Activated CD8-positive, alpha-beta T cell treated with anti-CD3 and anti-CD28 coated beads for 36 hours (primary cell): ENCODE measurements at regions not wholly inside any gene's neighbourhood (a gene's known extent, or its start where the extent isn't known, plus 50 kb on each side); places are given as distances from the start of the nearest gene placed in this dataset.

Experiments
- ATAC-seq: fragments of 200-7000 bp; cut with Tn5 transposase; one replicate; pipeline ENCODE4 v1.10.0; 2021; ENCODE audit warnings: mild to moderate bottlenecking, moderate library complexity
- CTCF ChIA-PET: fragments of 350-600 bp; sonication (Branson Sonifier 250); formaldehyde crosslinking; loops from one replicate; lab custom pipeline; 2021; ENCODE audit warnings: antibody characterized with exemption; lab: Charles Lee
- POLR2A ChIA-PET: fragments of 350-600 bp; sonication (Branson Sonifier 250); formaldehyde crosslinking; loops from one replicate; lab custom pipeline; 2021; ENCODE audit warnings: antibody characterized with exemption; lab: Charles Lee
- DNase-seq: peaks from one replicate; pipeline ENCODE4 v3.0.0-alpha.2; 2020
- H3K27ac Mint-ChIP-seq: one replicate; pipeline ENCODE4 v1.8.0; 2021; ENCODE audit warnings: mild to moderate bottlenecking, mixed read lengths
- H3K27me3 Mint-ChIP-seq: one replicate; pipeline ENCODE4 v1.8.0; 2021; ENCODE audit warnings: mixed read lengths
- H3K36me3 Mint-ChIP-seq: one replicate; pipeline ENCODE4 v1.8.0; 2021; ENCODE audit warnings: low read depth, mixed read lengths
- H3K4me1 Mint-ChIP-seq: one replicate; pipeline ENCODE4 v1.8.0; 2021; ENCODE audit warnings: low read depth, mixed read lengths
- H3K4me3 Mint-ChIP-seq: one replicate; pipeline ENCODE4 v1.8.0; 2021; ENCODE audit warnings: mild to moderate bottlenecking, moderate library complexity, mixed read lengths
- H3K9me3 Mint-ChIP-seq: one replicate; pipeline ENCODE4 v1.8.0; 2021; ENCODE audit warnings: mixed read lengths
- intact Hi-C: fragments of 100-400 bp; cut with micrococcal nuclease; formaldehyde crosslinking; loops from one replicate; pipeline ENCODE4 v1.10.0; 2022
- TF ChIP-seq, protein P1 (sequence below): fragments of 200-600 bp; IDR thresholded peaks from one replicate; pipeline ENCODE4 v1.8.0; 2022; ENCODE audit warnings: antibody characterized with exemption, mild to moderate bottlenecking

DNA sequence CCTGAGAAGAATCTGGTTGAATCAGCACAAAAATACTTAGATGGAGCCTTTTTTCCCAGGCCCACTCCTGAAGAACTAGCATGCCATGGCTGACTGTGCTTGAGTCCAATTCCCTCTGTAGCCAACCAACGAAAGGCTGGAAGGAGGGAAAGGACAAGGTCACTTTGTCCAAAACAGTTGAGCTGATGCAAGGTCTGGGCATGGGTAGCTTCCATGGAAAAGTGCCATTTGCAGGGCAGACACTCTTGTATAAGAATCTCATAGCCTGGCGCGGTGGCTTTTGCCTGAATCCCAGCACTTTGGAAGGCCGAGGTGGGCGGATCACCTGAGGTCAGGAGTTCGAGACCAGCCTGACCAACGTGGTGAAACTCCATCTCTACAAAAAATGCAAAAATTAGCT is 125.0 kb upstream of the LGSN start:
- ATAC-seq (no peak), DNase-seq (no peak)
- Mint-ChIP-seq H3K9me3 (no peaks in the 10 kb centered on the region), H3K36me3 (no peaks in the 10 kb centered on the region), H3K27ac (no peak overlapping the region), H3K4me1 (peaks cover 4% of the 10 kb centered on the region), H3K4me3 (no peak overlapping the region), H3K27me3 (no peaks in the 10 kb centered on the region)
- intact Hi-C loops = no loop called here
- POLR2A ChIA-PET = no interaction called here
- CTCF ChIA-PET = no interaction called here
- TF ChIP-seq, protein P1, sequence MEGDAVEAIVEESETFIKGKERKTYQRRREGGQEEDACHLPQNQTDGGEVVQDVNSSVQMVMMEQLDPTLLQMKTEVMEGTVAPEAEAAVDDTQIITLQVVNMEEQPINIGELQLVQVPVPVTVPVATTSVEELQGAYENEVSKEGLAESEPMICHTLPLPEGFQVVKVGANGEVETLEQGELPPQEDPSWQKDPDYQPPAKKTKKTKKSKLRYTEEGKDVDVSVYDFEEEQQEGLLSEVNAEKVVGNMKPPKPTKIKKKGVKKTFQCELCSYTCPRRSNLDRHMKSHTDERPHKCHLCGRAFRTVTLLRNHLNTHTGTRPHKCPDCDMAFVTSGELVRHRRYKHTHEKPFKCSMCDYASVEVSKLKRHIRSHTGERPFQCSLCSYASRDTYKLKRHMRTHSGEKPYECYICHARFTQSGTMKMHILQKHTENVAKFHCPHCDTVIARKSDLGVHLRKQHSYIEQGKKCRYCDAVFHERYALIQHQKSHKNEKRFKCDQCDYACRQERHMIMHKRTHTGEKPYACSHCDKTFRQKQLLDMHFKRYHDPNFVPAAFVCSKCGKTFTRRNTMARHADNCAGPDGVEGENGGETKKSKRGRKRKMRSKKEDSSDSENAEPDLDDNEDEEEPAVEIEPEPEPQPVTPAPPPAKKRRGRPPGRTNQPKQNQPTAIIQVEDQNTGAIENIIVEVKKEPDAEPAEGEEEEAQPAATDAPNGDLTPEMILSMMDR = no peak

DNA sequence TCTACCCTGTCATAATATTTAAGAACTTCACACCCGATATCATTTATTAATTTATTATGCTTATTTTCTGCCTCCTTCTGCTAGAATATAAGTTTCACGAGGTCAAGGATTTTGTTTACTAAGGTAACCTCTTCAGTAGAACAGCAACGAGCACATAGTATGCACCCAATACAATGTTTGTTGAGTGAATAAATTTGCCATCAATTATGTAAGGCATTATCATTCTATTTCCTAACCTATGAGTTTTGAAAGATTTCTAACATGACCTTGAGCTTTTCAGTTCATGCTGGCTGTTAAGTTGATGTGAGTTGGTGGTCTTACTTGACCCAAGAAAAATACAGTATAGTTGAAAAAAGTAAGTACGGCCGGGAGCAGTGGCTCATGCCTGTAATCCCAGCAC is 125.9 kb upstream of the LOC128125822 start:
- no peaks in the 10 kb centered on the region for H3K4me1 Mint-ChIP-seq
- H3K9me3 Mint-ChIP-seq = no peaks in the 10 kb centered on the region
- CTCF ChIA-PET = no interaction called here
- TF ChIP-seq, protein P1 = no peak
- no peaks in the 10 kb centered on the region for H3K36me3 Mint-ChIP-seq
- ATAC-seq (no peak), DNase-seq (no peak)
- intact Hi-C loops = no loop called here
- H3K4me3 Mint-ChIP-seq = no peak overlapping the region
- POLR2A ChIA-PET = no interaction called here
- H3K27ac Mint-ChIP-seq = no peak overlapping the region
- H3K27me3 Mint-ChIP-seq = no peaks in the 10 kb centered on the region

DNA sequence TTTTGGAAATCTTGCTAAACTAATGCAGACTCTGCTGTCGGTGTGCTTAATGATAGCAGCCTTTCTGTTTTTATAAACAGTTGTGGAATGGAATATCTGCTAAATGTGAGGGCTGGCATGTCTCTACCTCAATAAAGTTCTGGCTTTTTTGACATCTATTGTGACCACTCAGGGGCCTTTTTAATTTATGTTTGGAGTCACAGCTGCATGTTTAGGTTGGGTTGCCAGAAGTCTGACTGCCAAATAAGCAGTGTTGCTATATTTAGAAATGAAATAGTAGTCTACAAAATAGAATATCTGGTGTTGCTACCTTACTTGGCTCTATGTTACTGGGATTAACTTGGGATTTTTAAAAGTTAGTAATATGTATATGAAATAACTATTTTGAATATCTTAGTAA is 125.1 kb upstream of the LOC128125822 start:
- Mint-ChIP-seq H3K27ac (no peak overlapping the region), H3K4me3 (no peak overlapping the region), H3K36me3 (no peaks in the 10 kb centered on the region), H3K9me3 (no peaks in the 10 kb centered on the region), H3K4me1 (no peaks in the 10 kb centered on the region), H3K27me3 (no peaks in the 10 kb centered on the region)
- ATAC-seq = no peak
- TF ChIP-seq, protein P1 = no peak
- no peak for DNase-seq
- ChIA-PET POLR2A (no interaction called here), CTCF (no interaction called here)
- intact Hi-C loops = no loop called here

DNA sequence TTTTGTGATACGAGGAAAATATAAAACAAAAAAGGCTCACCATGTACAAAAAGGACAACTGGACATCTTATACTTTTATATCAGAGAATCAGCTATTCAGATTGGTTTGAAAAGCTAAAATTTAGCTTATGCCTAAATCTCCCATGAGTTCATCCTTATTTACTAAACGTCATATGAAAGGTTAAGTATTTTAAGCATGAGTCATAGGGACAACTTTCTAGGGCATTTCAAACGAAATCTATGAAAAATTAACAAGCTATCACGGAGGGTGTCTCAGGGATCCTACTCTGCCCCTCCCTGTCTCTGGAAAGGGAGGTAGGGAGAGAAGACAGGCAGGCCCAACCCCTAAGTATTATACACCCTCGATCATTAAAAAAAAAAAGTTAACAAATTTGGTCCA is 124.1 kb upstream of the LOC128125822 start:
- CTCF ChIA-PET = no interaction called here
- POLR2A ChIA-PET = no interaction called here
- H3K9me3 Mint-ChIP-seq = no peaks in the 10 kb centered on the region

DNA sequence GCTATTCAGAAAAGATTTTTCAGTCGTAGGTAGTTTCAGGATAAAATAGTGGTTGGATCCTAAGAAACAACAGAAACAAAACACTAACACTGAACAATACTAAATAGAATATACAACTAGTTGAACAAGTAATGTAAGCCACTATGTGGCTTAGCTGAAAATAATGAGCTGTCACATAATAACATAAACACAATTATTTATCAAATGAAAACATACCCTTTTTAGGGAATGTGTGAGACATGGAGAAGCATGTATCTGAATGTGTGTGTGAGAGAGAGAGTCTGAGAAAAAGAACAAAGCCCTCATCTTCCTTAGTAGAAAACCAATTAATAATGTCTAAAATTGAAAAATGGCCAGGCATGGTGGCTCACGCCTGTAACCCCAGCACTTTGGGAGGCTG is 122.6 kb upstream of the LOC128125822 start:
- no peaks in the 10 kb centered on the region for H3K4me1 Mint-ChIP-seq
- intact Hi-C loops = no loop called here
- no peaks in the 10 kb centered on the region for H3K27me3 Mint-ChIP-seq
- TF ChIP-seq, protein P1 = no peak
- H3K4me3 Mint-ChIP-seq = no peak overlapping the region
- CTCF ChIA-PET = no interaction called here
- no peaks in the 10 kb centered on the region for H3K36me3 Mint-ChIP-seq
- H3K9me3 Mint-ChIP-seq = no peaks in the 10 kb centered on the region
- ATAC-seq (no peak), DNase-seq (no peak)
- no peak overlapping the region for H3K27ac Mint-ChIP-seq
- POLR2A ChIA-PET = no interaction called here

More for the DNA sequence above, 124.1 kb upstream of the LOC128125822 start:
- intact Hi-C loops = no loop called here
- Mint-ChIP-seq H3K4me1 (no peaks in the 10 kb centered on the region), H3K36me3 (no peaks in the 10 kb centered on the region), H3K27me3 (no peaks in the 10 kb centered on the region), H3K27ac (no peak overlapping the region), H3K4me3 (no peak overlapping the region)
- no peak for ATAC-seq
- TF ChIP-seq, protein P1 = no peak
- DNase-seq = no peak
